Heart right ventricle (tissue), 16 donors: ENCODE measurements at regions not wholly inside any gene's neighbourhood (a gene's known extent, or its start where the extent isn't known, plus 50 kb on each side); places are given as distances from the start of the nearest gene placed in this dataset.

Source experiments
- ATAC-seq, 8 donors: fragments of 200-7000 bp; cut with Tn5 transposase; one replicate each; pipeline ENCODE4 v1.9.1; 2020; ENCODE audit warnings: mild to moderate bottlenecking in 8 of 8, moderate library complexity in 8 of 8, moderate number of reproducible peaks in 1 of 8
- DNase-seq, 2 donors: peaks; one replicate each; pipeline ENCODE4 v3.0.0-alpha.2; 2020
- H3K27ac ChIP-seq, 10 donors: fragments of 200-600 bp; sonication (generic) in 2 of 10; one replicate each; pipeline versions ENCODE4 v1.5.0 to v1.8.0; 2020 to 2022; ENCODE audit warnings: mild to moderate bottlenecking in 3 of 10
- H3K27me3 ChIP-seq, 7 donors: fragments of 200-600 bp; one replicate each; pipeline ENCODE4 v1.8.0; 2021 to 2022; ENCODE audit warnings: mild to moderate bottlenecking in 2 of 7
- H3K36me3 ChIP-seq, 9 donors: fragments of 200-600 bp; sonication (generic) in 1 of 9; one replicate each; pipeline versions ENCODE4 v1.5.0 to v1.8.0; 2020 to 2022; ENCODE audit warnings: mild to moderate bottlenecking in 2 of 9
- H3K4me1 ChIP-seq, 9 donors: fragments of 200-600 bp; sonication (generic) in 1 of 9; one replicate each; pipeline versions ENCODE4 v1.5.0 to v1.8.0; 2020 to 2022; ENCODE audit warnings: mild to moderate bottlenecking in 4 of 9
- H3K4me3 ChIP-seq, 10 donors: fragments of 200-600 bp; sonication (generic) in 2 of 10; one replicate each; pipeline versions ENCODE4 v1.5.0 to v1.8.0; 2020 to 2022; ENCODE audit warnings: mild to moderate bottlenecking in 7 of 10, moderate library complexity in 2 of 10
- H3K9me3 ChIP-seq, 11 donors: fragments of 200-600 bp in 10 of 11; sonication (generic) in 2 of 11; one replicate each; pipeline versions ENCODE4 v1.5.0 to v1.8.0; 2013 to 2022; ENCODE audit warnings: mild to moderate bottlenecking in 2 of 11, control low read depth in 1 of 11, moderate library complexity in 1 of 11
- WGBS, 2 donors: extraction: QIAGEN DNeasy Blood & Tissue Kit; methylation state at CpG; one replicate each; pipeline ENCODE4 v1.1.7; 2013; ENCODE audit warnings: inconsistent platforms in 1 of 2; 5-methylcytosine and 5-hydroxymethylcytosine counted together
- intact Hi-C, 10 donors: fragments of 100-400 bp; cut with DNase I; formaldehyde crosslinking; loops; one replicate each; pipeline versions ENCODE4 v1.11.1 to v1.14.2; 2022
- TF ChIP-seq, protein P1 (sequence below), 9 donors: fragments of 200-600 bp; sonication (generic) in 2 of 9; IDR thresholded peaks; one replicate each; pipeline versions ENCODE4 v1.5.0 to v1.8.0; 2021 to 2022; ENCODE audit warnings: antibody characterized with exemption in 9 of 9, mild to moderate bottlenecking in 5 of 9, moderate library complexity in 1 of 9
- donor health status: Arrhythmogenic right ventricular cardiomyopathy.
- donor health status: ischemic (EF 13 %, LVEDD 7.1; RV severe dilation, severe dysfunction).
- donor health status: healthy with polysubstance abuse.
- donor health status: DM: no; HTN: yes; CAD: no.
- donor health status: DM: no; HTN: no; CAD: no.
- donor health status: ischemic (EF 25% LVEDD 6.9; RV normal size, moderate dysfunction).
- donor health status: ischemic (EF 25% LVEDD 5.7; RV mildly dilated, moderate dysfunction).
- donor health status: healthy.
- donor health status: DM: yes; HTN: yes; CAD: no.
- donor health status: Ischemic cardiomyopathy.
- donor health status: ischemic (EF 35%, LVEDD 5.7; RV mildly dilated, moderate dysfunction).
- donor health status: nonischemic (EF 11% LVEDD 7.7; RV severe dilation, severe dysfunction).
- donor health status: DM: yes; HTN: yes; CAD: no.
- donor health status: PGD.
- donor health status: ischemic (EF 29% LVEDD 5.4; RV normal size, mild dysfunction).
- donor health status: nonischemic (EF 23%, LVEDD 6.1; RV moderate dilation, normal function).

DNA sequence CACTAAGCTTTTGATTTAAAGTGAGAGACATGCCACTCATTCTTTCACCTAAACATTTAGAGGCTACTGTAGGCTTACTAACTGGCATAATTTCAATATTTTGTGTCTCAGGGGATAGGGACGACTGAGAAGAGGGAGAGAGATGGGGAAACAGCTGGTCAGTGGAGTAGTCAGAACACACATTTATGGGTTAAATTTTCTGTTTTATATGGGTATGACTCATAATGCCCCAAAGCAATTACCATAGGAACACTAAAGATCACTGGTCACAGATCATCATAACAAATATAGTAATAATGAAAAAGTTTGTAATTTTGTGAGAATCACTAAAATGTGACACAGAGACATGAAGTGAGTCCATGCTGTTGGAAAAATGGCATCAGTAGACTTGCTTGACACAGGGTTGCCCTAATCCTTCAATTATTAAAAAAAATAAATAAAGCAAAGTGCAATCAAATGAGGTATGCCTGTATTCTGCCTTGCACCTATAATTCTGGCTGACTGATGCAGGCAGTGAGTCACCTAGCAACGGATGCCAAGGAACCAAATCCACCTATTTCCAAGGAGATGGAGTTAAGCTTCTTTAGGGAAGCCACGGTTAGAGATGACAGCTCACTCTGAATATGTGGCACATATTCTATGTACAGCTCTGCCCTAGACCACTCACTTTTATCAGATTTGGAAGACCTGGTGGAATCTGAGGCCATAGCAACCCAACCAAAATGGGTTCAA is 166.1 kb downstream of the MARCHF11 start:
- intact Hi-C loops, result no loop called here
- Histone ChIP-seq H3K27me3 (no peaks in the 10 kb centered on the region), H3K36me3 (no peaks in the 10 kb centered on the region), H3K9me3 (peaks cover 0 to 37% (median 16%) of the 10 kb centered on the region in 11 donors), H3K4me1 (no peaks in the 10 kb centered on the region), H3K4me3 (no peak overlapping the region), H3K27ac (no peak overlapping the region)
- ATAC-seq (no peak), DNase-seq (no peak)
- 70 to 71% methylated on average over 3 of the region's 3 CpGs for WGBS, 2 donors
- TF ChIP-seq, protein P1, sequence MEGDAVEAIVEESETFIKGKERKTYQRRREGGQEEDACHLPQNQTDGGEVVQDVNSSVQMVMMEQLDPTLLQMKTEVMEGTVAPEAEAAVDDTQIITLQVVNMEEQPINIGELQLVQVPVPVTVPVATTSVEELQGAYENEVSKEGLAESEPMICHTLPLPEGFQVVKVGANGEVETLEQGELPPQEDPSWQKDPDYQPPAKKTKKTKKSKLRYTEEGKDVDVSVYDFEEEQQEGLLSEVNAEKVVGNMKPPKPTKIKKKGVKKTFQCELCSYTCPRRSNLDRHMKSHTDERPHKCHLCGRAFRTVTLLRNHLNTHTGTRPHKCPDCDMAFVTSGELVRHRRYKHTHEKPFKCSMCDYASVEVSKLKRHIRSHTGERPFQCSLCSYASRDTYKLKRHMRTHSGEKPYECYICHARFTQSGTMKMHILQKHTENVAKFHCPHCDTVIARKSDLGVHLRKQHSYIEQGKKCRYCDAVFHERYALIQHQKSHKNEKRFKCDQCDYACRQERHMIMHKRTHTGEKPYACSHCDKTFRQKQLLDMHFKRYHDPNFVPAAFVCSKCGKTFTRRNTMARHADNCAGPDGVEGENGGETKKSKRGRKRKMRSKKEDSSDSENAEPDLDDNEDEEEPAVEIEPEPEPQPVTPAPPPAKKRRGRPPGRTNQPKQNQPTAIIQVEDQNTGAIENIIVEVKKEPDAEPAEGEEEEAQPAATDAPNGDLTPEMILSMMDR (IDR thresholded peaks at IDR 0.05), result no peak

DNA sequence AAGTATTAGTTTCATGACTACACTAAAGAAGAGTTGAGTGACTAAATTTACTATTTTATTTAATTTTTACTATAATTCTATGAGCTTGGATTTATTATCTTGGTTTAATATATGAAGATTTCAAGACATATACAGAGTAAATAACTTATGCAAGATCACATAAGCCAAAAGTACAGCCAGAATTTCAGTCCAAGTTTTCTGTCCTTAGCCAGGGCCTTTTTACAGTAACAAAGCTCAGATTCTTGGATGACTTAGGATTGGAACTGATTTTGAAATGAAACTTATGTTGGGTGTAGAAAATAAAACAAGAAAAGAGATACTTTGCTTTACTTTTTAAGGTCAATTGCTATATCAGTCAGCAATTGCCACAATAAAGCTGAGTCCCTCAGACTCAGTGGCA is 170.3 kb downstream of the MARCHF11 start:
- DNase-seq, result no peak
- TF ChIP-seq, protein P1 (IDR thresholded peaks at IDR 0.05), result no peak
- peaks cover 0 to 12% (median 0%) of the 10 kb centered on the region in 9 donors for H3K4me1 ChIP-seq
- peaks cover 0 to 24% (median 12%) of the 10 kb centered on the region in 11 donors for H3K9me3 ChIP-seq
- no peak overlapping the region for H3K4me3 ChIP-seq
- H3K27ac ChIP-seq, result peak overlapping the region in 2 of 10 donors; percentile 58 to 67
- no peaks in the 10 kb centered on the region for H3K36me3 ChIP-seq
- H3K27me3 ChIP-seq, result no peaks in the 10 kb centered on the region
- intact Hi-C loops, result loop anchor here in 3 of 10 donors (5.0 to 10.0 kb wide), 3 partner anchors 123 to 148 kb away; no protein-coding TSS in a partner anchor
- ATAC-seq, result no peak

DNA sequence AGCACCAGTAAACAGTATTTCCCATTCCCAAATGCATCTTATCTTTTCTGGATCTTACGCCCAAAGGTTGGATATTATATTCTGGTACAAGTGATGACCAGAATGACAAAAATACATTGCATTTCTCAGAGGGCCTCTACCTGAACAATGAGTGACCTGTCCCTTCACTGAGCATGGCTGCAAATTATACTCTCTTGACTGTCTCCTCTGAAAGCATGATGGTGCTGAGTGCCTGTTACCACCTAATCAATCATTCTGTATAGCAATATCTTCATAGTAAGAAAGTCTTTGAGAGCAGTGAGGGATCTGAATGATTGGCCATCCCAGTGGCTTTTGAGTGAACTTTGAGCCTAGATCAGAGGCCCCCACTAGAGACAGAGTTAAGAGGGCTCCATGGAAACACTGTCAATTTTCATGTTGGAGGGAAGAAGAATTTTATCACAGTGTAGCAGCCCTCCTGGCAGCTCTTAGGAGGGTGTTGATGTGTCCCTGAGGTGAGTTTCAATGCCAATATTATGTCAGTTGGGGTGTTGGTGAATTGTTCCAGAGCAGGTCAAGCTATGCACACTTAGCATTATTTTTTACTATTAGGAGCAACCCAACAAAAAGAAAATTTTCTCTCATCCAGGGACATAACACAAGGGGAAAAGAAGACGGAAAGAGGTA is 171.7 kb downstream of the MARCHF11 start:
- Histone ChIP-seq H3K36me3 (no peaks in the 10 kb centered on the region), H3K27me3 (no peaks in the 10 kb centered on the region), H3K4me3 (no peak overlapping the region), H3K4me1 (peaks cover 0 to 12% (median 0%) of the 10 kb centered on the region in 9 donors), H3K27ac (peak overlapping the region in 8 of 10 donors; percentile 36 to 75 (median 56)), H3K9me3 (peaks cover 0 to 26% (median 12%) of the 10 kb centered on the region in 11 donors)
- peak in 1 of 2 donors; percentile 55 for DNase-seq
- intact Hi-C loops, result loop anchor here in 3 of 10 donors (5.0 to 10.0 kb wide), 3 partner anchors 124 to 149 kb away; no protein-coding TSS in a partner anchor
- 48 to 69% methylated on average over 2 of the region's 2 CpGs for WGBS, 2 donors
- ATAC-seq, result peak; percentile 86 to 98 (median 96)
- TF ChIP-seq, protein P1 (IDR thresholded peaks at IDR 0.05), result no peak

DNA sequence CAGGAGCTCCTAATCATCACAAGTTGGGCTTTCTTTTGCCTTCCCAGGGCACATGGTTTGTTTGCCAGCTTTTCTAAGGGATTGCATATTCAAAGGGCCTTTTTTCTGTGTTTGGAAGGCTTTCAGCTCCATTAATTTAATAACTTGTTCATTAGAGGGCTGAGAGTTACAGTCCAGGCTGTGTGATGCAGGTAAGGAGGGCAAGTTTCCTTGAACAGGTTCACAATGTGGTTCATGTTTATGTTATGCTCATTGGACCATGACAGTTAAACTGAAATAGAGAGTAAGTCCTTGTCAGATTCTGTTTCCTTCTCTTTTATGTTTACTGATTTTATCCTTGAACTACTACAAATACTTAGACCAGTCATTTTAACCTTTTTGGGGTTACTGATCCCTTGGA is 174.4 kb downstream of the MARCHF11 start:
- Histone ChIP-seq H3K36me3 (no peaks in the 10 kb centered on the region), H3K4me3 (no peak overlapping the region), H3K27me3 (no peaks in the 10 kb centered on the region), H3K9me3 (peaks cover 0 to 32% (median 11%) of the 10 kb centered on the region in 11 donors), H3K27ac (no peak overlapping the region), H3K4me1 (peaks cover 0 to 12% (median 0%) of the 10 kb centered on the region in 9 donors)
- no peak for ATAC-seq
- DNase-seq, result no peak
- TF ChIP-seq, protein P1 (IDR thresholded peaks at IDR 0.05), result no peak
- intact Hi-C loops, result loop anchor here in 3 of 10 donors (5.0 to 10.0 kb wide), 3 partner anchors 127 to 152 kb away; no protein-coding TSS in a partner anchor
